Esophagus squamous epithelium (tissue), 5 donors: ENCODE measurements at regions not wholly inside any gene's neighbourhood (a gene's known extent, or its start where the extent isn't known, plus 50 kb on each side); places are given as distances from the start of the nearest gene placed in this dataset.
"Not testable (repeated sequence)": the region's sequence is repeated elsewhere in the genome, so short reads cannot be mapped to it uniquely, and the experiment has no call there.

Experiments used
- DNase-seq: peaks from one replicate; lab custom pipeline; 2025; lab: John Stamatoyannopoulos, UW
- H3K27ac ChIP-seq, 4 donors: fragments of 200-600 bp; sonication (generic); one replicate each; pipeline ENCODE4 v1.5.1; 2016 to 2019; ENCODE audit warnings: mild to moderate bottlenecking in 1 of 4
- H3K27me3 ChIP-seq, 4 donors: fragments of 200-600 bp; sonication (generic); 1 replicate in 3 of 4; 2 replicates in 1 of 4; pipeline versions ENCODE4 v1.5.1 to v1.6.0; 2017 to 2021; ENCODE audit warnings: antibody characterized with exemption in 1 of 4
- H3K36me3 ChIP-seq, 3 donors: fragments of 200-600 bp; sonication (generic); one replicate each; pipeline ENCODE4 v1.5.1; 2016 to 2019
- H3K4me1 ChIP-seq, 3 donors: fragments of 200-600 bp; sonication (generic); one replicate each; pipeline ENCODE4 v1.5.1; 2017 to 2019
- H3K4me3 ChIP-seq, 4 donors: fragments of 200-600 bp; sonication (generic); 1 replicate in 3 of 4; 2 replicates in 1 of 4; pipeline ENCODE4 v1.5.1; 2016 to 2019; ENCODE audit warnings: mild to moderate bottlenecking in 2 of 4, moderate library complexity in 1 of 4
- H3K9me3 ChIP-seq, 3 donors: fragments of 200-600 bp; sonication (generic); one replicate each; pipeline ENCODE4 v1.5.1; 2016 to 2019
- CTCF ChIP-seq, 6 experiments: fragments of 450-650 bp in 4 of 6; fragments of 200-600 bp in 2 of 6; sonication (generic) in 2 of 6; IDR thresholded peaks; one replicate each; pipeline ENCODE4 v1.5.1; 2016 to 2019; ENCODE audit warnings: antibody characterized with exemption in 6 of 6, mild to moderate bottlenecking in 4 of 6, moderate library complexity in 4 of 6
- POLR2A ChIP-seq, 4 donors: fragments of 450-650 bp; IDR thresholded peaks; one replicate each; pipeline ENCODE4 v1.6.1; 2017; ENCODE audit warnings: antibody characterized with exemption in 4 of 4, mild to moderate bottlenecking in 4 of 4, moderate library complexity in 3 of 4
- WGBS, 2 donors: methylation state at CpG; one replicate each; pipeline ENCODE4 v1.1.5; 2018; 5-methylcytosine and 5-hydroxymethylcytosine counted together
- intact Hi-C: fragments of 100-400 bp; cut with DNase I; formaldehyde crosslinking; loops from one replicate; pipeline ENCODE4 v1.15.0; 2022
- donor health status: DM: yes; HTN: yes; CAD: no.

DNA sequence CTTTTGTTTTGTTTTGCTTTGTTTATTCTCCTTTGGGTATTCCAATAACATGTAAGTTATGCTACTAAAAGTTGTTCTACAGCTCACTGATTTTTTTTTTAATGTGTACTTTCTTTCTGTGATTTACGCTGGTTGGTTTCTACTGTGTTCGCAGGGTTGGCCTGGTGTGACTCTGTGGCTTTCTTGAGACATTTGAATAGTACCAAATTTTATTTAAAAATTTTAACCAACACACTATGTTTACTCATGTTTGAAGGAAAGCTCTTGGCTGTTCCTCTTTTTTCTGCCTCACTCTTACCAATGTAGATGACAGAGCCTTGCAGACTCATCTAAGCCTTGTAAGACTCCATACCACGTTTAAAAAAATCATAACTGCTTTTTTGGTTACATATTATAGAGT lies 1784.9 kb upstream of the DEFB115 start:
- H3K36me3 ChIP-seq, result no peaks in the 10 kb centered on the region
- H3K27me3 ChIP-seq, result no peaks in the 10 kb centered on the region

DNA sequence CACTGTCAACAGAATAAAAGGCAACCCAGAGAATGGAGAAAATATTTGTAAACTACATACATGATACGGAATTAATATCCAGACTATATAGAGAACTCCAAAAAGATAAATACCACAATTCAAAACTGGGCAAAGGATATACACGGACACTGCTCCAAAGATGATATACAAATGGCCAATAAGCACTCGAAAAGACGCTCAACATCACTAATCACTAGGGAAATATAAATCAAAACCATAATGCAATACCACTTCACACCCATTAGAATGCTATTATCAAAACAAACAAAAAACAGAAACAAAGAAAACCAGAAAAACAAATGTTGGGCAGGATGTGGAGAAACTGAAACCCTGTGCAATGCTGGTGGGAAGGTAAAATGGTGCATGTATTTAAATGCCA lies 1764.6 kb upstream of the DEFB115 start:
- H3K36me3 ChIP-seq, H3K27me3 ChIP-seq, H3K4me1 ChIP-seq, H3K4me3 ChIP-seq, H3K9me3 ChIP-seq, H3K27ac ChIP-seq, DNase-seq, intact Hi-C loops: not testable (repeated sequence)
- WGBS, 2 donors, result 70 to 72% methylated on average over 4 of the region's 4 CpGs

More for the DNA sequence above, 1784.9 kb upstream of the DEFB115 start:
- WGBS, 2 donors, result 51% methylated on average over 3 of the region's 3 CpGs
- H3K4me3 ChIP-seq, result no peak overlapping the region
- TF ChIP-seq POLR2A (IDR thresholded peaks at IDR 0.05), result no peak
- no peak for TF ChIP-seq CTCF (IDR thresholded peaks at IDR 0.05)
- H3K9me3 ChIP-seq, result peaks cover 0 to 10% (median 3%) of the 10 kb centered on the region in 3 donors
- DNase-seq, result no peak
- no peak overlapping the region for H3K27ac ChIP-seq
- no peaks in the 10 kb centered on the region for H3K4me1 ChIP-seq
- intact Hi-C loops, result no loop called here

- 33 to 61% methylated on average over 12 to 13 of the region's 27 CpGs for WGBS, 2 donors
- DNase-seq, result not testable (repeated sequence)
These were observed 1760.7 kb upstream of the DEFB115 start for GRCh38 chr20:29496767-29497166.

GRCh38 chr20:29497261-29497671 lies 1760.2 kb upstream of the DEFB115 start:
- H3K27me3 ChIP-seq, result no peaks in the 10 kb centered on the region
- peaks cover 0 to 7% (median 0%) of the 10 kb centered on the region in 3 donors for H3K9me3 ChIP-seq
- DNase-seq, result no peak
- intact Hi-C loops, result no loop called here
- 54 to 66% methylated on average over 26 to 36 of the region's 39 CpGs for WGBS, 2 donors
- H3K36me3 ChIP-seq, result no peaks in the 10 kb centered on the region
- TF ChIP-seq POLR2A (IDR thresholded peaks at IDR 0.05) (no peak), CTCF (IDR thresholded peaks at IDR 0.05) (no peak)
- no peaks in the 10 kb centered on the region for H3K4me1 ChIP-seq
- peak overlapping the region in 3 of 4 donors; percentile 12 to 63 (median 15) for H3K4me3 ChIP-seq
- H3K27ac ChIP-seq, result peak overlapping the region in 1 of 4 donors; percentile 79

More at GRCh38 chr20:29496767-29497166, 1760.7 kb upstream of the DEFB115 start:
- H3K9me3 ChIP-seq, H3K4me1 ChIP-seq, intact Hi-C loops, H3K36me3 ChIP-seq, H3K27me3 ChIP-seq: not testable (repeated sequence)
- peak overlapping the region in 3 of 4 donors; percentile 12 to 63 (median 15) for H3K4me3 ChIP-seq
- H3K27ac ChIP-seq, result peak overlapping the region in 1 of 4 donors; percentile 79

DNA sequence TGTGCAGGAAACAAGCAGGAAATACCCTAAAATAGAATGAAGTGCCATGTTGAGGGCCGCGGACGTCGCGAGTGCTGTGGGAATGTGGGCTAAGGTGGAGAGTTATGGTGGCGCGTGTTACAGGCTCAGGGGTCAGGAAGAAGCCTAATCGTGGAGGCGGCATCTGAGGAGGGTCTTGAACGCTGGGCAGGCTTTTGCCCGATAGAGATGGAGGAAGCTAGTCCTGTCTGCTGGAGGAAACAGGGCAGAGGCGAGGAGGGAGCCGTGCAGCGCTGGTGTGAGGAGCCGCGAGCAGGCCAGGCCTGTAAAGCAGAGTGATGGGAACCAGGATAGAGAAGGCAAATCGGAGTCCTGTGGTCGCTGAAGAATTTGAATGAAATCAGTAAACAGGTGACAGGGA lies 1759.8 kb upstream of the DEFB115 start:
- Histone ChIP-seq H3K27ac (peak overlapping the region in 1 of 4 donors; percentile 79), H3K4me3 (peak overlapping the region in 2 of 4 donors; percentile 15 to 63)
- H3K36me3 ChIP-seq, H3K4me1 ChIP-seq, H3K9me3 ChIP-seq, intact Hi-C loops, H3K27me3 ChIP-seq, DNase-seq: not testable (repeated sequence)
- WGBS, 2 donors, result 62 to 64% methylated on average over 18 of the region's 18 CpGs

DNA sequence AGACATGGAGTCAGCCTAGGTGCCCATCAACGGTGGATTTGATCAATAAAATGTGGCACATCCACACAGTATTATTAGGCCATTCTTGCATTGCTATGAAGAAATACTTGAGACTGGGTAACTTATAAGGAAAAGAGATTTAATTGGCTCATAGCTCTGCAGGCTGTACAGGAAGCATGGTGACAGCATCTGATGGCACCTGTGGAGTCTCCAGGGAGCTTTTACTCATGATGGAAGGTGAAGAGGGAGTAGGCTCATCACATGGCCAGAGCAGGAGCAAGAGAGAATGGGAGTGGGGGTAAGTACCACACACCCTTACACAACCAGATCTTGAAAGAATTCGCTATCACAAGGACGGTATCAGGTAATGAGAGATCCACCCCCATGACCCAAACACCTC lies 1756.7 kb upstream of the DEFB115 start:
- H3K36me3 ChIP-seq, H3K27ac ChIP-seq, H3K4me3 ChIP-seq, intact Hi-C loops, H3K27me3 ChIP-seq, DNase-seq, H3K9me3 ChIP-seq, H3K4me1 ChIP-seq: not testable (repeated sequence)
- 40 to 46% methylated on average over 3 of the region's 3 CpGs for WGBS, 2 donors

GRCh38 chr20:29514634-29515033 lies 1742.8 kb upstream of the DEFB115 start:
- H3K4me1 ChIP-seq, H3K4me3 ChIP-seq, H3K27ac ChIP-seq, H3K36me3 ChIP-seq, intact Hi-C loops, DNase-seq, H3K27me3 ChIP-seq: not testable (repeated sequence)
- 55 to 63% methylated on average over 11 to 12 of the region's 13 CpGs for WGBS, 2 donors
- H3K9me3 ChIP-seq, result peaks cover 0 to 22% (median 4%) of the 10 kb centered on the region in 3 donors

DNA sequence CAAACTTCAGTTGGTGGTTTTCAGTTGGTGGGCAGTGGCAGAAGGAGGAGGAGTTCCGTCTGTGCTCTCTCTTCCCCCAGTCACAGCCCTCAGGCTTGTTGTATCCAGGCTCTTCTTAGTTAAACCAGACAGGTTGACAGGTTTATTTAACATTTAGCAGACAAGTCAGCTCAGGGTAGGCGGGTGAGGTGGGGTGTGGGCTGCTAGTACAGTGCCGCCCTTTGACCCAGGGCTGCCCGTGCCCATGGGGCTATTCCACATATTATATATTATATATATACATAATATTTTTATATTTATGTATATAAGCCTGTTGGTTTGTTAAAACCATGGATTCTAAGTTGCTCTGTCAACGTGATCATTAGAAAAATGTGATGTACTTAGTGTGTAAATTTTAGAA lies 1740.6 kb upstream of the DEFB115 start:
- intact Hi-C loops, DNase-seq, H3K4me1 ChIP-seq, H3K36me3 ChIP-seq, H3K4me3 ChIP-seq, H3K27me3 ChIP-seq, H3K27ac ChIP-seq, H3K9me3 ChIP-seq: not testable (repeated sequence)
- WGBS, 2 donors, result 56 to 58% methylated on average over 5 of the region's 5 CpGs
